PC-3 (cell line): ENCODE measurements at regions not wholly inside any gene's neighbourhood (a gene's known extent, or its start where the extent isn't known, plus 50 kb on each side); places are given as distances from the start of the nearest gene placed in this dataset.
A peak's percentile ranks its signal among the peaks of the same experiment; 100 is the strongest.

Experiments used
- ATAC-seq: fragments of 200-7000 bp; cut with Tn5 transposase; 2 replicates; pipeline ENCODE4 v1.9.1; 2020; ENCODE audit warnings: mild to moderate bottlenecking, moderate library complexity
- BruUV-seq: library from RNA; stranded (reverse); fragments of 400-500 nt; replicated peaks from 2 replicates; lab custom pipeline; 2021; lab: Mats Ljungman, UMichigan
- CTCF ChIA-PET: fragments of 300-600 bp; sonication (Branson Sonifier 250); formaldehyde crosslinking; loops from one replicate; lab custom pipeline; 2022; ENCODE audit warnings: antibody characterized with exemption; lab: Charles Lee
- POLR2A ChIA-PET: fragments of 300-600 bp; sonication (Branson Sonifier 250); formaldehyde crosslinking; loops from one replicate; lab custom pipeline; 2022; ENCODE audit warnings: antibody characterized with exemption; ENCODE audit not compliant: unreplicated experiment; lab: Charles Lee
- DNase-seq: peaks from one replicate; pipeline ENCODE4 v3.0.0-alpha.2; 2015
- H2AFZ ChIP-seq: fragments of 300-600 bp; sonication (generic); 2 replicates; pipeline ENCODE4 v1.6.0; 2016; ENCODE audit warnings: antibody characterized with exemption, low read length
- H3F3A ChIP-seq: fragments of 300-600 bp; sonication (generic); one replicate; pipeline ENCODE4 v1.6.0; 2017; ENCODE audit warnings: antibody characterized with exemption, low read length, control low read depth, mild to moderate bottlenecking; ENCODE audit not compliant: unreplicated experiment
- H3K27ac ChIP-seq: fragments of 300-600 bp; sonication (generic); 2 replicates; pipeline ENCODE4 v1.5.1; 2016; ENCODE audit warnings: mild to moderate bottlenecking, low read length
- H3K27me3 ChIP-seq: fragments of 300-600 bp; sonication (generic); 2 replicates; pipeline ENCODE4 v1.6.1; 2016; ENCODE audit warnings: low read length, mixed read lengths
- H3K36me3 ChIP-seq: fragments of 300-600 bp; sonication (generic); 2 replicates; pipeline ENCODE4 v1.6.1; 2016; ENCODE audit warnings: low read depth, mixed run types, low read length, mixed read lengths
- H3K4me1 ChIP-seq: fragments of 300-600 bp; sonication (generic); 2 replicates; pipeline ENCODE4 v1.5.1; 2016; ENCODE audit warnings: low read length; ENCODE audit not compliant: insufficient read depth
- H3K4me2 ChIP-seq: fragments of 300-600 bp; sonication (generic); 2 replicates; pipeline ENCODE4 v1.6.0; 2016; ENCODE audit warnings: low read length
- H3K4me3 ChIP-seq: fragments of 300-600 bp; sonication (generic); 2 replicates; pipeline ENCODE4 v1.5.1; 2016; ENCODE audit warnings: mild to moderate bottlenecking, low read length, mixed read lengths
- H3K79me2 ChIP-seq: fragments of 300-600 bp; sonication (generic); 2 replicates; pipeline ENCODE4 v1.6.1; 2017; ENCODE audit warnings: low read length, mixed read lengths
- H3K9ac ChIP-seq: fragments of 300-600 bp; sonication (generic); 2 replicates; pipeline ENCODE4 v1.6.0; 2016; ENCODE audit warnings: mild to moderate bottlenecking, low read length
- H3K9me2 ChIP-seq: fragments of 300-600 bp; sonication (generic); replicated peaks from 2 replicates; pipeline ENCODE4 v1.6.1; 2016; ENCODE audit warnings: mixed run types, low read length, mixed read lengths
- H3K9me3 ChIP-seq: fragments of 300-600 bp; sonication (generic); 2 replicates; pipeline ENCODE4 v1.6.1; 2016; ENCODE audit warnings: low read length, mixed read lengths
- H4K20me1 ChIP-seq: fragments of 300-600 bp; sonication (generic); 2 replicates; pipeline ENCODE4 v1.6.1; 2016; ENCODE audit warnings: low read length, mixed read lengths
- EZH2 ChIP-seq: fragments of 300-600 bp; sonication (generic); IDR thresholded peaks from one replicate; pipeline ENCODE4 v1.6.1; 2017; ENCODE audit warnings: antibody characterized with exemption, mild to moderate bottlenecking, low read length; ENCODE audit not compliant: unreplicated experiment
- EZH2phosphoT487 ChIP-seq: fragments of 300-600 bp; sonication (generic); IDR thresholded peaks from 2 replicates; pipeline ENCODE4 v1.6.1; 2018; ENCODE audit warnings: mild to moderate bottlenecking, antibody characterized with exemption, low read length, borderline replicate concordance
- intact Hi-C: fragments of 100-400 bp; cut with micrococcal nuclease; formaldehyde crosslinking; loops from 2 replicates; pipeline ENCODE4 v1.9.0; 2023
- TF ChIP-seq, protein P1 (sequence below): fragments of 300-600 bp; sonication (generic); conservative IDR thresholded peaks from 2 replicates; pipeline ENCODE4 v1.5.1; 2017; ENCODE audit warnings: antibody characterized with exemption, low read depth, mild to moderate bottlenecking, low read length

DNA sequence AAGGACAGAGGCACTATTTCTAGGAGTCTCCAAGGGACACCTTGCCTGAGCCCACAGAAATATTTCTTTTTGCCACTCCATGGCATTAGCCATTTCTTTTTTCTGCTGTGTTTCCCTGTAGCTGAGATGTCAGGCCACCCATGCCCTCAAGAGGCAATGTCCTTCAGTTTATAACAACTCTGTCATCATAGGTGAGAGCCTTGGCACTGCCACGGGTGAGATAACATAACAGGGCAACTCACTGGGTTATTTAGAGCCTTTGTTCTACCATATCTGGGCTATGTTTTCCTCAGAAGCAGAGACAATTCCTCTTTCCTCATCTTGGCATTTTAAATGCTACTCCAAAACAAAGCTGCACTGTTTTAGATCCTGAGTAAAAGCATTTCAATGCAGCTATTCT, 99.9 kb upstream of the MAOA start:
- TF ChIP-seq, protein P1, sequence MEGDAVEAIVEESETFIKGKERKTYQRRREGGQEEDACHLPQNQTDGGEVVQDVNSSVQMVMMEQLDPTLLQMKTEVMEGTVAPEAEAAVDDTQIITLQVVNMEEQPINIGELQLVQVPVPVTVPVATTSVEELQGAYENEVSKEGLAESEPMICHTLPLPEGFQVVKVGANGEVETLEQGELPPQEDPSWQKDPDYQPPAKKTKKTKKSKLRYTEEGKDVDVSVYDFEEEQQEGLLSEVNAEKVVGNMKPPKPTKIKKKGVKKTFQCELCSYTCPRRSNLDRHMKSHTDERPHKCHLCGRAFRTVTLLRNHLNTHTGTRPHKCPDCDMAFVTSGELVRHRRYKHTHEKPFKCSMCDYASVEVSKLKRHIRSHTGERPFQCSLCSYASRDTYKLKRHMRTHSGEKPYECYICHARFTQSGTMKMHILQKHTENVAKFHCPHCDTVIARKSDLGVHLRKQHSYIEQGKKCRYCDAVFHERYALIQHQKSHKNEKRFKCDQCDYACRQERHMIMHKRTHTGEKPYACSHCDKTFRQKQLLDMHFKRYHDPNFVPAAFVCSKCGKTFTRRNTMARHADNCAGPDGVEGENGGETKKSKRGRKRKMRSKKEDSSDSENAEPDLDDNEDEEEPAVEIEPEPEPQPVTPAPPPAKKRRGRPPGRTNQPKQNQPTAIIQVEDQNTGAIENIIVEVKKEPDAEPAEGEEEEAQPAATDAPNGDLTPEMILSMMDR: no peak
- TF ChIP-seq EZH2 (no peak), EZH2phosphoT487 (no peak)
- ChIA-PET POLR2A (no interaction called here), CTCF (interaction anchor here (0.6 kb wide), 1 partner anchor 207 kb away, joined by 3 read pairs; no protein-coding TSS in a partner anchor)
- Histone ChIP-seq H3K9me2 (no peaks in the 10 kb centered on the region), H3K4me3 (no peak overlapping the region), H3K79me2 (no peaks in the 10 kb centered on the region), H3K27me3 (no peaks in the 10 kb centered on the region), H3K9ac (no peak overlapping the region), H2AFZ (no peak overlapping the region), H3K9me3 (no peaks in the 10 kb centered on the region), H4K20me1 (no peaks in the 10 kb centered on the region), H3F3A (no peaks in the 10 kb centered on the region), H3K27ac (no peak overlapping the region), H3K4me2 (no peak overlapping the region), H3K36me3 (no peaks in the 10 kb centered on the region), H3K4me1 (peaks cover 18% of the 10 kb centered on the region)
- BruUV-seq: no TSS peak
- no peak for DNase-seq
- intact Hi-C loops: no loop called here
- ATAC-seq: no peak

DNA sequence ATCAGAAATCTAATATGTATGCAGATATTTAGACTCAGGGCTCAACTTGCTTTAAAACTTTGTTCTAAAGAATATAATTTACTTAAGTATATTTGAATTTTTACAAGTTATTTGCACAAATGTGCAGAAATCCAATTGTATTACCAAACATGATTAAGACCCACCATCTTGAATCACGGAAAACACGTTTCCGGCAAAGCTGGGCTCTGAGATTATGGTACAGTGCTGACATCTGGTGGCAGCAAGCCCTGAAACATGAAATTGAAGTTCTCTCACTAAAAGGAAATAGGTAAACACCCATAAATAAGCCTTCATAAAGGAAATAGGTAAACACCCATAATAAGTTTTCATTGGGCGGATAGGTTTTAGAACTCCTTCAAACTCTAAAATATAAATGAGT, 98.3 kb upstream of the MAOA start:
- TF ChIP-seq, protein P1: peak; percentile 81
- TF ChIP-seq EZH2phosphoT487 (no peak), EZH2 (no peak)

GRCh38 chrX:43559644-43560043, 96.5 kb upstream of the MAOA start:
- Histone ChIP-seq H3K4me3 (no peak overlapping the region), H3K4me1 (0 out of 2 replicates have a peak, but pooled peaks cover under 1% of the 10 kb centered on the region), H3K36me3 (no peaks in the 10 kb centered on the region), H3F3A (no peaks in the 10 kb centered on the region), H3K9ac (no peak overlapping the region), H3K9me2 (no peaks in the 10 kb centered on the region), H2AFZ (no peak overlapping the region), H3K27me3 (no peaks in the 10 kb centered on the region), H3K79me2 (no peaks in the 10 kb centered on the region), H3K4me2 (no peak overlapping the region), H3K27ac (no peak overlapping the region), H4K20me1 (no peaks in the 10 kb centered on the region), H3K9me3 (no peaks in the 10 kb centered on the region)
- POLR2A ChIA-PET: no interaction called here
- intact Hi-C loops: loop anchor here (2.0 to 10.0 kb wide), 4 partner anchors 95 to 1779 kb away; partner anchors contain the start of gene MAOA
- TF ChIP-seq, protein P1: peak; percentile 76
- no peak for TF ChIP-seq EZH2phosphoT487
- ATAC-seq: peak; percentile 57; the same call in 1 of the 2 replicates
- DNase-seq: peak; percentile 67
- BruUV-seq: no TSS peak
- CTCF ChIA-PET: interaction anchor here (0.6 kb wide), 2 partner anchors 381 to 512 kb away, joined by 3 to 4 read pairs; no protein-coding TSS in a partner anchor

More for the DNA sequence above, 98.3 kb upstream of the MAOA start:
- Histone ChIP-seq H2AFZ (peak overlapping the region; percentile 83), H4K20me1 (no peaks in the 10 kb centered on the region), H3K9me2 (no peaks in the 10 kb centered on the region), H3K4me3 (no peak overlapping the region), H3F3A (no peaks in the 10 kb centered on the region), H3K4me2 (peak overlapping the region; percentile 30; the same call in 1 of the 2 replicates), H3K36me3 (no peaks in the 10 kb centered on the region), H3K27ac (no peak overlapping the region), H3K9ac (no peak overlapping the region), H3K9me3 (no peaks in the 10 kb centered on the region), H3K4me1 (peaks cover 2% of the 10 kb centered on the region; the same call in 1 of the 2 replicates), H3K27me3 (no peaks in the 10 kb centered on the region), H3K79me2 (no peaks in the 10 kb centered on the region)
- CTCF ChIA-PET: no interaction called here
- intact Hi-C loops: loop anchor here (1.0 to 2.0 kb wide), 3 partner anchors 193 to 1777 kb away; no protein-coding TSS in a partner anchor
- DNase-seq (peak; percentile 75), ATAC-seq (no peak)
- BruUV-seq: no TSS peak
- POLR2A ChIA-PET: no interaction called here
